ENCODE measurements at regions not wholly inside any gene's neighbourhood (a gene's known extent, or its start where the extent isn't known, plus 50 kb on each side); places are given as distances from the start of the nearest gene placed in this dataset.
"Not testable (repeated sequence)": the region's sequence is repeated elsewhere in the genome, so short reads cannot be mapped to it uniquely, and the experiment has no call there.

GRCh38 chr12:131366261-131366871 is 344.5 kb upstream of the SFSWAP start:
- CTCF ChIA-PET, result no interaction called here
- DNase-seq (ENCODE audit: low spot score), result no peak
- Histone ChIP-seq H3K9me3 (ENCODE audit: low read depth, low read length, poor library complexity, severe bottlenecking) (no peaks in the 10 kb centered on the region), H3K4me3 (ENCODE audit: low read depth, low read length, poor library complexity, severe bottlenecking) (no peak overlapping the region), H3K4me1 (ENCODE audit: insufficient read depth, low read length, poor library complexity, severe bottlenecking) (no peaks in the 10 kb centered on the region), H3K27ac (ENCODE audit: low read depth, low read length, poor library complexity, severe bottlenecking) (no peak overlapping the region), H3K27me3 (replicated peaks; ENCODE audit: insufficient read depth, low read depth, low read length, poor library complexity) (peaks cover 7% of the 10 kb centered on the region), H3K36me3 (ENCODE audit: insufficient read depth, low read length, poor library complexity, severe bottlenecking) (no peaks in the 10 kb centered on the region)
- POLR2A ChIA-PET (ENCODE audit: low non-redundant PET), result no interaction called here
- intact Hi-C loops (cut with micrococcal nuclease; ENCODE audit: unreplicated experiment), result no loop called here
- no peak for TF ChIP-seq EZH2 (IDR thresholded peaks at IDR 0.05; ENCODE audit: borderline replicate concordance, low read depth, low read length, poor library complexity, severe bottlenecking)
- TF ChIP-seq, protein P1, sequence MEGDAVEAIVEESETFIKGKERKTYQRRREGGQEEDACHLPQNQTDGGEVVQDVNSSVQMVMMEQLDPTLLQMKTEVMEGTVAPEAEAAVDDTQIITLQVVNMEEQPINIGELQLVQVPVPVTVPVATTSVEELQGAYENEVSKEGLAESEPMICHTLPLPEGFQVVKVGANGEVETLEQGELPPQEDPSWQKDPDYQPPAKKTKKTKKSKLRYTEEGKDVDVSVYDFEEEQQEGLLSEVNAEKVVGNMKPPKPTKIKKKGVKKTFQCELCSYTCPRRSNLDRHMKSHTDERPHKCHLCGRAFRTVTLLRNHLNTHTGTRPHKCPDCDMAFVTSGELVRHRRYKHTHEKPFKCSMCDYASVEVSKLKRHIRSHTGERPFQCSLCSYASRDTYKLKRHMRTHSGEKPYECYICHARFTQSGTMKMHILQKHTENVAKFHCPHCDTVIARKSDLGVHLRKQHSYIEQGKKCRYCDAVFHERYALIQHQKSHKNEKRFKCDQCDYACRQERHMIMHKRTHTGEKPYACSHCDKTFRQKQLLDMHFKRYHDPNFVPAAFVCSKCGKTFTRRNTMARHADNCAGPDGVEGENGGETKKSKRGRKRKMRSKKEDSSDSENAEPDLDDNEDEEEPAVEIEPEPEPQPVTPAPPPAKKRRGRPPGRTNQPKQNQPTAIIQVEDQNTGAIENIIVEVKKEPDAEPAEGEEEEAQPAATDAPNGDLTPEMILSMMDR (conservative IDR thresholded peaks at IDR 0.05; ENCODE audit: low read depth, low read length), result no peak
- BruUV-seq (replicated peaks), result no TSS peak

DNA sequence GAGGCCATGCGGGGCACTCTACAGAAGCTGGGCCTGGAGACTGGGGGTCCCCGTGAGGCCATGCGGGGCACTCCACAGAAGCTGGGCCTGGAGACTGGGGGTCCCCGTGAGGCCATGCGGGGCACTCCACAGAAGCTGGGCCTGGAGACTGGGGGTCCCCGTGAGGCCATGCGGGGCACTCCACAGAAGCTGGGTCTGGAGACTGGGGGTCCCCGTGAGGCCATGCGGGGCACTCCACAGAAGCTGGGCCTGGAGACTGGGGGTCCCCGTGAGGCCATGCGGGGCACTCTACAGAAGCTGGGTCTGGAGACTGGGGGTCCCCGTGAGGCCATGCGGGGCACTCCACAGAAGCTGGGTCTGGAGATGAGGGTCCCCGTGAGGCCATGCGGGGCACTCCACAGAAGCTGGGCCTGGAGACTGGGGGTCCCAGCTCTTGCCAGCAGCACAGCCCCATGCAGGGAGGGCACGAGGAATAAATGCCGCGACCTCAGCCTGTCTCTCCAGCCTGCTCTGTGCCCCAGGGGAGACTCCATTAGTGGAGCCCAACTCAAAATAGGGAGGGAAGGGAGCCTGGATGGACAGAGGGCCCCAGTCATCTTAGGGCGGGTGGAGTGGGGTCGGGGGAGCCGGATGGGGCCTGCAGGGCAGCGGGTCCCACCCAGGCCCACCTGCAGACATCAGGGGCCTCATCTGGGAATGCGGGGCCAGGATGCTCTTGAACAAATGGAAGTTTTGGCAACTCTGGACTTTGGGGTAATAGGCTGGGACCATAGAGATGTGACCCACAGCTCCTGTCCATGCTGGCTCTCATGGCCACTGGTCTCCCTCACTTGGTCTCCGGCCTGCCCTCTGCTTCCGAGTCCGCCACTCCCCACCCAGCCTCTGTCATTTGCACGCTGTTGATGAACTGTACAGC is 343.6 kb upstream of the SFSWAP start:
- H3K4me1 ChIP-seq (ENCODE audit: insufficient read depth, low read length, poor library complexity, severe bottlenecking); H3K36me3 ChIP-seq (ENCODE audit: insufficient read depth, low read length, poor library complexity, severe bottlenecking); DNase-seq (ENCODE audit: low spot score); H3K27ac ChIP-seq (ENCODE audit: low read depth, low read length, poor library complexity, severe bottlenecking); POLR2A ChIA-PET (ENCODE audit: low non-redundant PET); H3K27me3 ChIP-seq (replicated peaks; ENCODE audit: insufficient read depth, low read depth, low read length, poor library complexity); CTCF ChIA-PET; intact Hi-C loops (cut with micrococcal nuclease; ENCODE audit: unreplicated experiment); H3K9me3 ChIP-seq (ENCODE audit: low read depth, low read length, poor library complexity, severe bottlenecking); BruUV-seq (replicated peaks); H3K4me3 ChIP-seq (ENCODE audit: low read depth, low read length, poor library complexity, severe bottlenecking): not testable (repeated sequence)

DNA sequence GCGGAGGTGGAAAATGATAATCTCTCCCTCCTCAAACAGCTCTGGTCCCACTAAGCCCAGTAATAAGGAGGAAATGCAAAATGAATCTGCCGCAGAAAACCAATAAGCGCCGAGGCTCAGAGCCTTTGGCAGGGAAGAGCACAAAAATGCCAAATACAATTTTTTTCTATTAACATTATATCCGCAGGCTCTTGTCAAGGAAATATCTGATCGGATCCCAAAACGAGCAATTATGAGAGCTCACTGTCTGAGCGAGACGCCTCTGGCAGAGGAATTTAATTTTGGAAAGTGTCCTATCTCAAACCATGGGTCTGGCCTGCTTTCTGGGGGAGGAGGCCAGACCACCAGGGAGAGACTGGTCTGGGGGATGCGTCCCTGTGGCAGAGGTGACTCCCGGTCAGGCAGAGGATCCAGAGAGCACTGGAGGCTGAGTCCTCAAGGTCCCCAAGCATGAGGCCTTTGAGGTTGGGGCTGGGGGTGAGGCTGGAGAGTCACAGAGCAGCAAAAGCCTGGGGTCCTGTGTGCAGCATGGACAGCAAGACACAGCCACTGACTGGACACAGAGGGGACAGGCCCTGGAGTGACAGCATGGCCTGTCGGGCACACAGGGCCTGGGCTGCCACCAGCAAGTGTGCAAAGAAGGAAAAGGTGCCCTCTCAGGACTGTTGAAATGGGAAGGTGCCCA is 342.8 kb upstream of the SFSWAP start:
- peaks cover 7% of the 10 kb centered on the region for H3K27me3 ChIP-seq (replicated peaks; ENCODE audit: insufficient read depth, low read depth, low read length, poor library complexity)
- POLR2A ChIA-PET (ENCODE audit: low non-redundant PET), result no interaction called here
- no peaks in the 10 kb centered on the region for H3K36me3 ChIP-seq (ENCODE audit: insufficient read depth, low read length, poor library complexity, severe bottlenecking)
- no peak overlapping the region for H3K27ac ChIP-seq (ENCODE audit: low read depth, low read length, poor library complexity, severe bottlenecking)
- CTCF ChIA-PET, result no interaction called here
- H3K4me1 ChIP-seq (ENCODE audit: insufficient read depth, low read length, poor library complexity, severe bottlenecking), result no peaks in the 10 kb centered on the region
- no TSS peak for BruUV-seq (replicated peaks)
- DNase-seq (ENCODE audit: low spot score), result no peak
- no peak for TF ChIP-seq EZH2 (IDR thresholded peaks at IDR 0.05; ENCODE audit: borderline replicate concordance, low read depth, low read length, poor library complexity, severe bottlenecking)
- TF ChIP-seq, protein P1 (conservative IDR thresholded peaks at IDR 0.05; ENCODE audit: low read depth, low read length), result no peak
- no peaks in the 10 kb centered on the region for H3K9me3 ChIP-seq (ENCODE audit: low read depth, low read length, poor library complexity, severe bottlenecking)
- no peak overlapping the region for H3K4me3 ChIP-seq (ENCODE audit: low read depth, low read length, poor library complexity, severe bottlenecking)
- intact Hi-C loops (cut with micrococcal nuclease; ENCODE audit: unreplicated experiment), result no loop called here
